HL-60/S4 (cell line): ENCODE measurements at regions not wholly inside any gene's neighbourhood (a gene's known extent, or its start where the extent isn't known, plus 50 kb on each side); places are given as distances from the start of the nearest gene placed in this dataset.

Source experiments
- in situ Hi-C: fragments of 300-500 bp; cut with MboI; formaldehyde crosslinking; loops from 2 replicates; pipeline ENCODE4 v1.14.3; 2022; ENCODE audit warnings: low sequenced_read_pairs

- in situ Hi-C loops = no loop called here
Observed at GRCh38 chr16:73545755-73546154, 497.8 kb upstream of the ZFHX3 start.

- in situ Hi-C loops = no loop called here
Observed at GRCh38 chr16:73545290-73545689, 497.4 kb upstream of the ZFHX3 start.

- in situ Hi-C loops = no loop called here
Observed at GRCh38 chr16:73544826-73545225, 496.9 kb upstream of the ZFHX3 start.

DNA sequence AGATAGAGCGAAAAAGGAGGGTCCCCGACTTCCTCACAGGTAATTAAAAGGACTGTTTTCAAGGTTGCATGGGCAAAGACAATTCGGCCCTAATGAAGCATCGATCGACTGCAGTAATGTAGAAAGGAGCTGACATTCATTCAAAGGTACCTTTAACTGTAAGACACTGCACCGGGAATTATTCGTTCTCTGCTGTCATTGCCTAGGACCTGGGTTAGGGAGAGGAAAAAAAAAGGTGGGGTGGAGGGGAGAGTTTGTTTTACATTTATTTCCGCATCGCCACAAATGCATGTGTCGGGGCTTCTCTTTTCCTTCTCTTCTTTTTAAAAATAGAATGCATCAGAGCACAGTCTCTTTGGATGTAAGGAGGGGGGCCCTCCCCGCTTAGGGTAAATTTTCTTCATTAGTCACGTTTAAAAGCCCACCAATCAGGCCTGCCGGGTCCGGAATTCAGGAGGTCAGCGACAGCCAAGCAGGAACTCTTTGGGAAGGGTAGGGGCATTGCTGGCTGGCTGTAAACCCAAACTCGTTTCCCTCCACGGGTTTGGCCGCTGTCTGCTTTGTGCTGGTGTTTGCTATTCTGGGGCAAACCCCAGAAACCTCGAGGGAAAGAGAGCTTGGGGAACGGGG is 496.2 kb upstream of the ZFHX3 start:
- in situ Hi-C loops = no loop called here

DNA sequence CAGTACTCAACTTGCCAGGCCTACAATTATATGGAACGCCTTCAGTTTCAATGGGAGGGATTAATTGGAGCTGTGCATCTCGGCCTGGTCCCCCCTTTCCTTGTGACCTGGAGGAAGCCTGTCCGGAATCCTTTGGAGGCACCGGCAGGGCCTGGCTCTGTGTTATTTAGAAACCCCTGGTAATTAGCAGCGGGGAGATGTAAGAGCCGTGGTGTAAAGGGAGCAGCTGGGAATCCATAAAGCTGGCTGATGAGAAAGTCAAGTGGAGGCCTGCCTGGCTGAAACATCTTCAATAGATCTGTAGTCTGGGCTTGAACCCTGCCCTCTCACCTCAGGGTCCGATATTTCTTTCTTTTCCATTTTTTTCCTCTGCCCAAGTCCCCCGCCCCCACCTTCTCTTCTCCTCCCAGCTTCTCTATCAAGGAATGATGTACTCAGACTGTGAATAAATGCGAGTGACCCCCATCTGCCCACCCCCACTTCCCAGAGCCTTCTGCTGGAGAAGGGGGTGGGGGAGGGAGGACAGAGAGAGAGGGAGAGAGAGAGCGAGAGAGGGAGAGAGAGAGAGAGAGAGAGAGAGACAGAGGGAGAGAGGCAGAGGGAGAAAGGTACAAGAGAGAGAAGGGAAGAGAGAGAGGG is 495.5 kb upstream of the ZFHX3 start:
- in situ Hi-C loops = no loop called here

DNA sequence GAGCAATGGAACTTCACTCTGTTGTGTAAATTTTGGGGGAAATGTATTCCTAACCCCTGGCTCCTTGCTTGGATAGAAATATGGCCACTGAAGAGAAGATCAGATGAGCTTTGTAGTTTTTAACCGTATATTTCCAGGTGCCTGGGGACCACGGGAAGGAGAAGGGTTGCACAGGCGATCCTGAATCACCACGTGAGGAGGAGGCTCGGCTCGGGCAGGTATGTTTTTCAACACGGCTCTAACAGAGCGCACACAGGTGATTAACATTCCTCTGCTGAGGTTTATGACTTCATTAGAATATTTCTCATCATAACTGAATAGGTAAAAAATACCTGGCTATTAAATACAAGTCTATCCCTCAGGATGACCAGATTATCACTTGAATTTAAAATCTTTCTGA is 495.0 kb upstream of the ZFHX3 start:
- in situ Hi-C loops = no loop called here

GRCh38 chr16:73537921-73538320 is 490.0 kb upstream of the ZFHX3 start:
- in situ Hi-C loops = no loop called here

DNA sequence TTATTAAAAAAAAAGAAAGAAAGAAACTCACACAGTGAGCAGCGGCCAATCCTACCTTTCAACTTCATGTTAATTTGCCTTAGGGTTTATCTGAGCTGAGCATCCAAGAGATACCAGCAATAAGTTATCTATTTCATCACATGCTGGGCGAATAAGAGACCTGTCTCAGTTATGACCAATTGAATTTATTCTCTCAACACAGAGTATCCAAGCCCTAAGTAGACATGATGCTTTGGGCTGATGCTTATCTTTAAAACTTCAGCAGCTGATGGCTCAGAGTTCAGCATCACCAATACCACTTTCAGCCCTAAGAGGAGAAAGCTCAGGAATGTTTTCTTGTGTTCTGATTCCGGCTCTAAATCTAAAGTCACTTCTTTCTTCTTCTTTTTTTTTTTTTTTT is 489.0 kb upstream of the ZFHX3 start:
- in situ Hi-C loops = no loop called here

DNA sequence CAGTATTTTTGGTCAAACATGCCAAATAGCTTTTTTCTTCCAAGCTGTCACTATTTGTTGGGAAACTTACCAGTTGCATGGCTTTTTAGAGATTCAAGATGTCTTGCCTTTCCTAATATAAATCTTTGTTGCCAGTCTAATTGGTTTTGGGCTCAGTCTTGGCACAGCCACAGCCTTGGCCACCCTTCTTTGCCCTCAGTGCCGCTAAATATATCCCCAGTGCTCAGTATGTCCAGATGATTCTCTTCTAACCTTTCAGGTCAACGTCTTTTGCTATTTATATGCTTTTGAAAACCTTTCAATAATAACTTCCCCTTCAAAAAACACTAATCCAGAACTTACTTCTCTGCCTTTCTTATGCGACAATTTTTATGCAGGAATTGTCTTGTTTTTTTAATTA is 483.1 kb upstream of the ZFHX3 start:
- in situ Hi-C loops = no loop called here

DNA sequence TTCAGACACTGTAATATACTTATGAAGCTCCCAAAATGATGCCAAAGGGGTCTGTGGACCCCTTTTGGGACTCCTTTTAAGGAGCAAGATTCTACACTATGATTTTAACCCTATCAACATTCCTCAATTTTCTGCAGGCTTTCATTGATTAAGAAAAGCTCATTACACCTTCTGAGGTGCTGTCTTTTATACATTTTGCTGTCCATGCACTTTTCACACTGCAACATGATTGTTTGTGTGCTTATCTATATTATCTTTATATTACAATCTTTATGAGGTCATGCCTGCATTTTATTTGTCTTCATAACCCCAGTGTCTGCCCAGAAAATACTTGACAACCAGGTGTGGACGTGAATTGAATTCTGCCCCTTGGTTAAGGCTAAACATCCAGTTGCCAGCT is 482.6 kb upstream of the ZFHX3 start:
- in situ Hi-C loops = no loop called here

GRCh38 chr16:73529303-73530012 is 481.5 kb upstream of the ZFHX3 start:
- in situ Hi-C loops = no loop called here

- in situ Hi-C loops = no loop called here
Observed at GRCh38 chr16:73527187-73527586, 479.3 kb upstream of the ZFHX3 start.

- in situ Hi-C loops = no loop called here
Observed at GRCh38 chr16:73526011-73526804, 478.3 kb upstream of the ZFHX3 start.

DNA sequence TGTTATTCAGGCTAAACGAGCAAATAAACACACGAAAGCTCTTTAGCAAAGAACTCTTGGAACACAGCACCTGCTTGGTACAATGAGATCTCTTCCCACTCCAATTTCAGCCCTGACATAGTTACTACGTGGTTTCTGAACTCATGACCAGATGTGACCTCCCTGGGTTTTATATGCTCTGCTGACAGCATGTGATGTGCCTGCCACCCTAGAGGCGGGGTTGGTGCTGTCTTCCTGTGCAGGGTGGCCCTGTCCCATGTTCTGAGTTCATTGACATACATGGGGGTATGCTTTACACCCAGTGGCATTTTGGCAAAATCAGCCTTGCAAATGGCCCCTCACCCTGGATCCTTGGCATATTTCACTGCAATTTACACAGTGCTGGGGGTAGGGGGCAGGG is 475.3 kb upstream of the ZFHX3 start:
- in situ Hi-C loops = no loop called here

DNA sequence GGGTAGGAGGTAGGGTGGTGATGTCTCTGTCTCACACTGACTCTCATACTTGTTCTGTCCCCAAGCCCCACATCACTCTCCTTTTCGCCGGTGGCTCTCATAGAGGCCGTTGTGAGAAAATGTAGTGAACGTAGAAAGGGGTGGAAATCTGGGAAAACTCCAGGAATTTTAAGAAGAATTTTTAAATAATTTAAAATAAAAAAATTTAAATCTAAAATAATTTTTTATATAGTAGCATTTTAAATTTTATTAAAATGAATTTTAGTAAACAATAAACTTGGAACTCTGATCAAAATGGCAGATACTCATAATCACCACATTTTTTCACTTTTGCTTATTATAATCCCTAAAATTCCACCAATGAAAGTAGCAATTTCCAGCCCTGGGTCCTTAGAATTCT is 473.6 kb upstream of the ZFHX3 start:
- in situ Hi-C loops = no loop called here

DNA sequence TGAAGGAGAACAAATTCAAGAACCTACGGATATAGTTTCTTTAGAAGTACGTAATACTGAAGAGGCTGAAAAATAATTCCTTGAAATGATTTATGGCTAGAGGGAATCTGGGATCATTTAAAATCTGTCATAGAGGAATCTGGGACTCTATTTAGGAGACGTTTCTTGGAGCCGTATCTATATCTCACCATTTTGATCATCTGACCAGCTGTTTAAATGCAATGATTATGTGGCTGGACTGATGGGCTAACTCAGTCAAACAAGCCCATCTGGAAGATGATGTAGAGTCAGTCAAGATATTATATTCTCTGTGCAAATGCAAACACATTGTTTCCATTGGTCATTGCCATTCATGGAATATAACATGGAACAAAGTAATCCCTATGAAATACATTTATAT is 467.7 kb upstream of the ZFHX3 start:
- in situ Hi-C loops = no loop called here

- in situ Hi-C loops = no loop called here
Observed at GRCh38 chr16:73510852-73511251, 462.9 kb upstream of the ZFHX3 start.

GRCh38 chr16:73506568-73507056 is 458.7 kb upstream of the ZFHX3 start:
- in situ Hi-C loops = no loop called here

GRCh38 chr16:73505577-73505976 is 457.6 kb upstream of the ZFHX3 start:
- in situ Hi-C loops = no loop called here

DNA sequence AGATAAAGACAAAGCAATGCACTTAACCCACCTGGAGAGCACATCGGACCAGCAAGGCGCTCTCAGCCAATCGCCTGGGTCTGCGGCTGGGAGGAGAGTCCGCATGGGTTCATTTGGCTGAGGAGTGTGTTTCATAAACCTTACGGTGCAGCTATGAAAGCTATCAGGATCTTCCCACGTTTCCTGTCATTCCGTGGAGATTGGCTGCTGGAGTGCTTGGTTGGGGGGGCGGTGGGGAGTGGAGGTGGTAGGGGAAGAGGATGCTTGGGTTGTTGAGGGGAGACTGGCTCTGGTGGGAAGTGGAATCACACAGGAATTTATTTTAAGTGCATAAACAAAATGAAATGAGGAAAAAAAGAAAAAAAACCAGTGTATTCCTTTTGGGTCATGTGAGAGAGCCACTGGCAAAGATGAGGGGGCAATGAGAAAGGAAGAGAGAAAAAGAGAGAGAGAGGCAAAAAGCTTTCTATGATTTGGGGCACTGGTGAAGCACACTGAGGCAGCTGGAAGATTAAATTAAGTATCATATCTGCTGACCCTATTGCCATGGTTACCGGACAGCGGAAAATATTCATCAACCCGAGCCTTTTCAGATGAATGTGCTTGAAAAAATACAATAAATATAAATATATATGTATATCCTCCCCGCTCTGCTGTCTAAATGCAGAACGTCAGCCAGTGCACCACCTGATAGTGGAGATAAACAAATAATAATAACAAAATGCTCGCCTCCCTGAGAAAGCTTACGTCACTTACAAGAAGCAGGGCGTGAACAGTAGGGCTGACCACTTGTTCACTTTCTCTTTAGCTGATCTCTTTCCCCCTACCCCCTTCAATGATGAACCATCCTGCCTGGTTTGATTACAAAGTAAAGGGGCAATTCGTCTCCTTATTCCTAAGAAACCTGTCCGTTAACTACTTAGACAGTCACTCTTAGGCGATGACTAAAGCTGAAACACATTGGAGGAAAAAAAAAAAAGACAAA is 457.0 kb upstream of the ZFHX3 start:
- in situ Hi-C loops = no loop called here
